Caco-2 (cell line): ENCODE measurements at regions not wholly inside any gene's neighbourhood (a gene's known extent, or its start where the extent isn't known, plus 50 kb on each side); places are given as distances from the start of the nearest gene placed in this dataset.

Experiments used
- BruUV-seq: library from RNA; stranded (reverse); fragments of 400-500 nt; replicated peaks from 2 replicates; lab custom pipeline; 2021; lab: Mats Ljungman, UMichigan
- CTCF ChIA-PET: fragments of 300-600 bp; sonication (Branson Sonifier 250); formaldehyde crosslinking; loops from one replicate; lab custom pipeline; 2022; ENCODE audit warnings: antibody characterized with exemption; lab: Charles Lee
- POLR2A ChIA-PET: fragments of 300-600 bp; sonication (Branson Sonifier 250); formaldehyde crosslinking; loops from one replicate; lab custom pipeline; 2022; ENCODE audit warnings: antibody characterized with exemption; lab: Charles Lee
- DNase-seq, 2 experiments: peaks; one replicate each; pipeline versions ENCODE4 v3.0.0 to v3.0.0-alpha.2; 2020 to 2022
- H3K27me3 ChIP-seq: replicated peaks from 2 replicates; pipeline ENCODE4 v1.6.0; 2011; ENCODE audit warnings: low read length; ENCODE audit not compliant: control insufficient read depth, insufficient read depth
- H3K36me3 ChIP-seq: 2 replicates; pipeline ENCODE4 v1.5.1; 2011; ENCODE audit warnings: low read length; ENCODE audit not compliant: control insufficient read depth, insufficient read depth
- H3K4me1 ChIP-seq: fragments of 250-450 bp; sonication (Bioruptor Pico); 2 replicates; pipeline ENCODE4 v1.5.1; 2020; ENCODE audit warnings: mild to moderate bottlenecking
- H3K4me3 ChIP-seq: 2 replicates; pipeline ENCODE4 v1.5.1; 2011; ENCODE audit warnings: low read depth, mild to moderate bottlenecking, control low read depth, low read length
- H3K9me3 ChIP-seq: fragments of 250-450 bp; sonication (Bioruptor Pico); 2 replicates; pipeline ENCODE4 v1.5.1; 2020; ENCODE audit warnings: mild to moderate bottlenecking, moderate library complexity
- H3K27ac Mint-ChIP-seq: one replicate; pipeline ENCODE4 v1.8.0; 2022; ENCODE audit warnings: mixed read lengths; ENCODE audit not compliant: unreplicated experiment
- H3K27me3 Mint-ChIP-seq: one replicate; pipeline ENCODE4 v1.8.0; 2022; ENCODE audit warnings: mixed read lengths; ENCODE audit not compliant: insufficient read depth, unreplicated experiment
- H3K36me3 Mint-ChIP-seq: one replicate; pipeline ENCODE4 v1.8.0; 2022; ENCODE audit warnings: mild to moderate bottlenecking, mixed read lengths; ENCODE audit not compliant: insufficient read depth, unreplicated experiment
- H3K4me1 Mint-ChIP-seq: one replicate; pipeline ENCODE4 v1.8.0; 2022; ENCODE audit warnings: low read depth, mixed read lengths; ENCODE audit not compliant: unreplicated experiment
- H3K4me3 Mint-ChIP-seq: one replicate; pipeline ENCODE4 v1.8.0; 2022; ENCODE audit warnings: mild to moderate bottlenecking, moderate library complexity, mixed read lengths; ENCODE audit not compliant: unreplicated experiment
- H3K9me3 Mint-ChIP-seq: one replicate; pipeline ENCODE4 v1.8.0; 2022; ENCODE audit warnings: mixed read lengths; ENCODE audit not compliant: unreplicated experiment
- CTCF ChIP-seq, 2 experiments: fragments of 200-600 bp in 1 of 2; IDR thresholded peaks; 1 replicate in 1 of 2; 2 replicates in 1 of 2; pipeline versions ENCODE4 v1.5.1 to v1.8.0; 2011 to 2022; ENCODE audit warnings: antibody characterized with exemption in 1 of 2, control low read depth in 1 of 2, inconsistent platforms in 1 of 2, low read depth in 1 of 2, low read length in 1 of 2, mild to moderate bottlenecking in 1 of 2, moderate library complexity in 1 of 2; ENCODE audit not compliant: insufficient read depth in 1 of 2, severe bottlenecking in 1 of 2, unreplicated experiment in 1 of 2
- intact Hi-C: fragments of 100-400 bp; cut with micrococcal nuclease; formaldehyde crosslinking; loops from one replicate; pipeline ENCODE4 v1.10.0; 2022; ENCODE audit not compliant: unreplicated experiment

DNA sequence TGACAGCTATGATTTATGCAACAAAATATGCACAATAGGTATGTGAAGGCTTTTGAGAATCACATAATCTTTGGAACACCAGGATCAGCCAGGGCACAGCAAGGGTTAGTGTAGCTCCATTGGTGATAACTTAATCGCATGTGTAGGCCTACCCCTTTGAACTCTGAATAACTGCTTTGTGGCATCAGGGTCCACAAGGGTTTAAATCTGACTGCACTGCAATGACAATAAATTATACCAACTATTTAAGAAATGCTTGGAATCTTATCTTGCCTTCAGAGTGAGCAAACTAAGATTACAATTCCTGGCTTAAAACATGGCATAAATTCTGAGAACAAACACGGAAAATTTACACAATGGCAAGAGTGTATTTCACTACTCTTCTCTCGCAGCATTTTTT is 245.8 kb downstream of the FBXO8 start:
- no peak overlapping the region for H3K4me3 ChIP-seq

DNA sequence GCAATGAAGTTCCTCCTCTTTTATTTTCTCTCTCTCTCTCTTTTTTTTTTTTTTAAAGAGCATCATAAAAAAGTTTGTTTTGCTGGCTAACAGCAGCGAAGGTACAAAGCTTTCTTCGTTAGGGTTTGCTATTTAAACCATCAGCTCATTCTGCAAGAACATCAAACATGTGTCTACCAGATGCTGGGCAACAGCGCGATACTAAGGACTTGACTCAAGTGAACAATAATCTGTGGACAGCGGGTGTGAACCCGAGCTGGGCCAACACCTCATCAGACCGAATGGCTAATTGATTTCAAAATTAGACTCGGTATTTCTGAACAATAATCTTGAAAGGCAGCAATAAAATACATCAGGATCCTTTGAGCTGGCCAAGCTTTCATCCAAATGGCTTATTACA is 246.4 kb downstream of the FBXO8 start:
- Histone ChIP-seq H3K27me3 (no peaks in the 10 kb centered on the region), H3K9me3 (peaks cover 11% of the 10 kb centered on the region), H3K4me1 (peaks cover 20% of the 10 kb centered on the region), H3K4me3 (no peak overlapping the region), H3K36me3 (no peaks in the 10 kb centered on the region)
- H3K36me3 Mint-ChIP-seq, result peaks cover 6% of the 10 kb centered on the region
- peaks cover 11% of the 10 kb centered on the region for H3K9me3 Mint-ChIP-seq
- H3K4me1 Mint-ChIP-seq, result peaks cover 11% of the 10 kb centered on the region
- intact Hi-C loops, result loop anchor here (1.0 to 2.0 kb wide), 3 partner anchors 32 to 156 kb away; no protein-coding TSS in a partner anchor
- POLR2A ChIA-PET, result no interaction called here
- DNase-seq, result no peak
- no peaks in the 10 kb centered on the region for H3K27me3 Mint-ChIP-seq
- H3K27ac Mint-ChIP-seq, result peak overlapping the region; percentile 90
- no peak for TF ChIP-seq CTCF (IDR thresholded peaks at IDR 0.05; ENCODE audit: insufficient read depth in 1 of 2, low read depth in 1 of 2, low read length in 1 of 2, severe bottlenecking in 1 of 2, unreplicated experiment in 1 of 2)
- peak overlapping the region; percentile 68 for H3K4me3 Mint-ChIP-seq
- CTCF ChIA-PET, result interaction anchor here (0.7 kb wide), 1 partner anchor 47 kb away, joined by 3 read pairs; no protein-coding TSS in a partner anchor
- no TSS peak for BruUV-seq

More for the DNA sequence above, 245.8 kb downstream of the FBXO8 start:
- Histone ChIP-seq H3K27me3 (no peaks in the 10 kb centered on the region), H3K9me3 (peaks cover 11% of the 10 kb centered on the region), H3K4me1 (peaks cover 20% of the 10 kb centered on the region), H3K36me3 (no peaks in the 10 kb centered on the region)
- CTCF ChIA-PET, result interaction anchor here (0.7 kb wide), 1 partner anchor 48 kb away, joined by 3 read pairs; no protein-coding TSS in a partner anchor
- peaks cover 6% of the 10 kb centered on the region for H3K36me3 Mint-ChIP-seq
- H3K9me3 Mint-ChIP-seq, result peaks cover 11% of the 10 kb centered on the region
- peak; percentile 60 to 67 for DNase-seq
- intact Hi-C loops, result loop anchor here (1.0 to 2.0 kb wide), 3 partner anchors 32 to 155 kb away; no protein-coding TSS in a partner anchor
- no TSS peak for BruUV-seq
- H3K27ac Mint-ChIP-seq, result peak overlapping the region; percentile 90
- no peaks in the 10 kb centered on the region for H3K27me3 Mint-ChIP-seq
- TF ChIP-seq CTCF (IDR thresholded peaks at IDR 0.05; ENCODE audit: insufficient read depth in 1 of 2, low read depth in 1 of 2, low read length in 1 of 2, severe bottlenecking in 1 of 2, unreplicated experiment in 1 of 2), result no peak
- H3K4me3 Mint-ChIP-seq, result peak overlapping the region; percentile 68
- POLR2A ChIA-PET, result no interaction called here
- peaks cover 11% of the 10 kb centered on the region for H3K4me1 Mint-ChIP-seq

DNA sequence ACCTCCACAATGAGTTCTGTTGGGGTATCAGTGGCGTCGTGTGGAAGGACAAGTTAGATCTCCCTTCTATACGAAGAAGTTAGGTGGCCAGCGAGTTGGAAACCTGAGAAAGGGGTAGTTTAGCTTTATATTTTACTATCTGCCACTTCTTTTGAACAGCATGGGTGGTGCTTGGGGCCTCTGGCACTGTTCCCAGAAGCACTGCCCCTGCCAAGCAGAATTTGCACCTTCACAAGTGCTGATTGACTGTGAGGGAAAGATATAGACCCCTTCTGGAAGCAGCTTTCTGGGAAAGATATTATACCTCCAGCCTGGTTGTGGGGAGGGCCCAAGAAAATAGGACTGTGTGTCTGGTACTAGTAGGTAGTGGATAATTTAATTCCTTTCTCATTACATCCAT is 246.9 kb downstream of the FBXO8 start:
- intact Hi-C loops, result loop anchor here (2.0 kb wide), 1 partner anchor 156 kb away; no protein-coding TSS in a partner anchor
- H3K4me1 Mint-ChIP-seq, result peaks cover 11% of the 10 kb centered on the region
- H3K27ac Mint-ChIP-seq, result peak overlapping the region; percentile 90

More for the DNA sequence above, 246.9 kb downstream of the FBXO8 start:
- Histone ChIP-seq H3K4me1 (peaks cover 20% of the 10 kb centered on the region), H3K27me3 (no peaks in the 10 kb centered on the region), H3K9me3 (peaks cover 11% of the 10 kb centered on the region), H3K4me3 (no peak overlapping the region), H3K36me3 (no peaks in the 10 kb centered on the region)
- DNase-seq, result no peak
- TF ChIP-seq CTCF (IDR thresholded peaks at IDR 0.05; ENCODE audit: insufficient read depth in 1 of 2, low read depth in 1 of 2, low read length in 1 of 2, severe bottlenecking in 1 of 2, unreplicated experiment in 1 of 2), result no peak
- no TSS peak for BruUV-seq
- H3K27me3 Mint-ChIP-seq, result no peaks in the 10 kb centered on the region
- ChIA-PET CTCF (no interaction called here), POLR2A (no interaction called here)
- peaks cover 11% of the 10 kb centered on the region for H3K9me3 Mint-ChIP-seq
- no peak overlapping the region for H3K4me3 Mint-ChIP-seq
- H3K36me3 Mint-ChIP-seq, result peaks cover 6% of the 10 kb centered on the region
